A673 (cell line): ENCODE measurements at regions not wholly inside any gene's neighbourhood (a gene's known extent, or its start where the extent isn't known, plus 50 kb on each side); places are given as distances from the start of the nearest gene placed in this dataset.

Source experiments
- BruUV-seq: library from RNA; stranded (reverse); fragments of 400-500 nt; replicated peaks from 2 replicates; lab custom pipeline; 2021; lab: Mats Ljungman, UMichigan
- CTCF ChIA-PET: fragments of 300-600 bp; sonication (Branson Sonifier 250); formaldehyde crosslinking; loops from one replicate; lab custom pipeline; 2022; ENCODE audit warnings: antibody characterized with exemption; lab: Charles Lee
- POLR2A ChIA-PET: fragments of 300-600 bp; sonication (Branson Sonifier 250); formaldehyde crosslinking; loops from one replicate; lab custom pipeline; 2022; ENCODE audit warnings: antibody characterized with exemption; ENCODE audit not compliant: low non-redundant PET; lab: Charles Lee
- DNase-seq: peaks from one replicate; pipeline ENCODE4 v3.0.0-alpha.2; 2015; ENCODE audit warnings: low spot score
- H3K27ac ChIP-seq: fragments of 200-600 bp; sonication (generic); 2 replicates; pipeline ENCODE4 v1.5.1; 2016; ENCODE audit warnings: mixed run types, low read depth, mild to moderate bottlenecking, mixed read lengths, antibody characterized with exemption, low read length; ENCODE audit not compliant: poor library complexity, severe bottlenecking
- H3K27me3 ChIP-seq: fragments of 200-600 bp; sonication (generic); replicated peaks from 2 replicates; pipeline ENCODE4 v1.6.1; 2017; ENCODE audit warnings: mixed run types, low read depth, mild to moderate bottlenecking, mixed read lengths, antibody characterized with exemption, low read length; ENCODE audit not compliant: insufficient read depth, poor library complexity
- H3K36me3 ChIP-seq: fragments of 200-600 bp; sonication (generic); 2 replicates; pipeline ENCODE4 v1.6.1; 2016; ENCODE audit warnings: mixed run types, mild to moderate bottlenecking, mixed read lengths, antibody characterized with exemption, low read length; ENCODE audit not compliant: insufficient read depth, poor library complexity, severe bottlenecking
- H3K4me1 ChIP-seq: fragments of 200-600 bp; sonication (generic); 2 replicates; pipeline ENCODE4 v1.6.1; 2017; ENCODE audit warnings: mixed run types, mild to moderate bottlenecking, mixed read lengths, antibody characterized with exemption, low read length; ENCODE audit not compliant: insufficient read depth, poor library complexity, severe bottlenecking
- H3K4me3 ChIP-seq: fragments of 200-600 bp; sonication (generic); 2 replicates; pipeline ENCODE4 v1.5.1; 2016; ENCODE audit warnings: low read depth, mixed run types, mild to moderate bottlenecking, mixed read lengths, low read length; ENCODE audit not compliant: poor library complexity, severe bottlenecking
- H3K9me3 ChIP-seq: fragments of 200-600 bp; sonication (generic); 2 replicates; pipeline ENCODE4 v1.6.1; 2016; ENCODE audit warnings: mixed run types, low read depth, mild to moderate bottlenecking, mixed read lengths, antibody characterized with exemption, low read length; ENCODE audit not compliant: poor library complexity, severe bottlenecking
- CTCF ChIP-seq: fragments of 300-800, 200-600 bp; sonication (generic); conservative IDR thresholded peaks from 2 replicates; pipeline ENCODE4 v1.5.1; 2017; ENCODE audit warnings: low read depth, mild to moderate bottlenecking, antibody characterized with exemption, low read length, moderate library complexity, mixed read lengths
- EZH2 ChIP-seq: fragments of 200-600 bp; sonication (generic); IDR thresholded peaks from 2 replicates; pipeline ENCODE4 v1.6.1; 2017; ENCODE audit warnings: borderline replicate concordance, low read depth, mild to moderate bottlenecking, mixed read lengths, antibody characterized with exemption, low read length; ENCODE audit not compliant: poor library complexity, severe bottlenecking
- intact Hi-C: fragments of 100-400 bp; cut with micrococcal nuclease; formaldehyde crosslinking; loops from one replicate; pipeline ENCODE4 v1.10.0; 2022; ENCODE audit not compliant: unreplicated experiment

DNA sequence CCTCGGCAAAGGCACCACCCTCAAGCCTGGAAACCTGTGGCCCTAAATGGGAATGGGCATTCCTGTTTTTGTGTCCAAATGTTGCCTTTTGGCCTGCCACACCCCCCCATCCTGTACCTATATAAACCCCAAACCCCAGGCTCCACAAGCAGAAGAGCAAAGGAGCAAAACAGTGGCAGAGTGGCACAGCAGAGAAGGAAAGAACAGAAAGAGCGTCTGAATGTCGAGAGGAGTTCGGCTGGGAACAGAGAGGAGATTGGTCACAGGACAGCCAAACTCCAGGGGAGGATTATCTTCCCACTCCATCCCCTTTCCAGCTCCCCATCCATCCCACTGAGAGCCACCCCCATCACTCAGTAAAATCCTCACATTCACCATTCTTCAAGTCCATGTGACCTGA is 58.0 kb upstream of the PREP start:
- no peak for DNase-seq
- Histone ChIP-seq H3K9me3 (peaks cover 5% of the 10 kb centered on the region), H3K4me1 (no peaks in the 10 kb centered on the region), H3K36me3 (no peaks in the 10 kb centered on the region), H3K27ac (no peak overlapping the region), H3K4me3 (no peak overlapping the region), H3K27me3 (no peaks in the 10 kb centered on the region)
- intact Hi-C loops, result no loop called here
- CTCF ChIA-PET, result no interaction called here
- POLR2A ChIA-PET, result no interaction called here
- no peak for TF ChIP-seq CTCF
- TF ChIP-seq EZH2, result no peak
- no TSS peak for BruUV-seq

DNA sequence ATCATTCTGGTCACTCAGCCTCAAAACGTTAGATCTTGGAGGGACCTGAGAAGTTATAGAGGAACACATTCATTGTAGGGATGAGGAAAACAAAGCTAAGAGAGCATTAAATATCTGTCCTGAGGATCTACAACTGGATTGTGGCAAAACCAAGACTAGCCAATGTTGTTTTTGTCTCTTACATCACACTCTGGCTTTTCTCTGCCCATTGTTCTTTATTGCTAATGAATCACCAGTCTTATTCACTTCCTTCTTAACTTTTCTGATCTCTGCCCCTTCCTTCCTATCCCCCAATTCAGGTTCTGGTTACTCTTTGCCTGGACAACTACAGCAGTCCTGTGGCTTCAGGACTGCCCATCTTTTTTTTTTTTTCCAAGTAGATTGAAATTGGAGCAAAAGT is 57.0 kb upstream of the PREP start:
- Histone ChIP-seq H3K4me3 (no peak overlapping the region), H3K27me3 (no peaks in the 10 kb centered on the region), H3K36me3 (no peaks in the 10 kb centered on the region), H3K4me1 (no peaks in the 10 kb centered on the region), H3K27ac (no peak overlapping the region), H3K9me3 (no peaks in the 10 kb centered on the region)
- POLR2A ChIA-PET, result no interaction called here
- intact Hi-C loops, result no loop called here
- CTCF ChIA-PET, result no interaction called here
- peak; percentile 6 for DNase-seq
- BruUV-seq, result no TSS peak
- no peak for TF ChIP-seq CTCF
- no peak for TF ChIP-seq EZH2

DNA sequence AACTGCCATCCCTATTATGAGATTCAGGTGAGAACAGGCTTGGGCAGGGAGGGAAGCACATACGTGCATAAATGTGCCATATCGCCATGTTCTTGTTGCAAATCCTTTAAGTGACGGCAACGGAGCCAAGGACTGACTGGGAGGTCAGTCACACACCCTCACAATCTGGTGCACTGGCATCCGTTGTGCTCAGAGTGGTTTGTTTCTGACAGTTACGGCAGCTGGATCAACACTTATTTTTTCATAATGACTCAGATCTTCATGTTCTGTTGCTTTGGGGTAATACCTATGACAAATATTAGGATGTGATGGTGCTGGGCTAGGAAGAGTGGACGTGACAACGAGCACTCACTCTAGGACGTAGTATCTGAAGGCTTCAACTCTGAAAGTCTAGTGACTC is 56.2 kb upstream of the PREP start:
- intact Hi-C loops, result no loop called here
- CTCF ChIA-PET, result no interaction called here
- POLR2A ChIA-PET, result no interaction called here
- no peaks in the 10 kb centered on the region for H3K4me1 ChIP-seq
- no peak for TF ChIP-seq CTCF
- TF ChIP-seq EZH2, result no peak
- H3K27ac ChIP-seq, result no peak overlapping the region
- no peaks in the 10 kb centered on the region for H3K9me3 ChIP-seq
- H3K4me3 ChIP-seq, result no peak overlapping the region
- no peak for DNase-seq
- no peaks in the 10 kb centered on the region for H3K27me3 ChIP-seq
- H3K36me3 ChIP-seq, result no peaks in the 10 kb centered on the region
- no TSS peak for BruUV-seq
